ENCODE measurements at regions not wholly inside any gene's neighbourhood (a gene's known extent, or its start where the extent isn't known, plus 50 kb on each side); places are given as distances from the start of the nearest gene placed in this dataset.

- Histone ChIP-seq H3K9me2 (ENCODE audit: insufficient read depth) (no peaks in the 10 kb centered on the region), H3K4me3 (no peak overlapping the region), H3K9me3 (ENCODE audit: low read depth) (no peaks in the 10 kb centered on the region), H2AFZ (no peak overlapping the region), H3K27ac (no peak overlapping the region), H3K9ac (no peak overlapping the region), H3K4me1 (ENCODE audit: insufficient read depth) (no peaks in the 10 kb centered on the region), H3K27me3 (replicated peaks; ENCODE audit: insufficient read depth) (no peaks in the 10 kb centered on the region), H3F3A (ENCODE audit: insufficient read depth) (no peaks in the 10 kb centered on the region), H3K36me3 (ENCODE audit: low read depth) (no peaks in the 10 kb centered on the region), H4K20me1 (ENCODE audit: insufficient read depth) (no peaks in the 10 kb centered on the region), H3K4me2 (ENCODE audit: unreplicated experiment) (no peak overlapping the region), H3K79me2 (ENCODE audit: insufficient read depth) (no peaks in the 10 kb centered on the region)
- no peak for TF ChIP-seq EZH2 (IDR thresholded peaks at IDR 0.05; ENCODE audit: insufficient read depth, poor library complexity, severe bottlenecking)
- TF ChIP-seq EZH2phosphoT487 (IDR thresholded peaks at IDR 0.05; ENCODE audit: insufficient read depth, low read depth): no peak
- in situ Hi-C loops (cut with MboI): no loop called here
- 81 to 97% methylated on average over 1 of the region's 1 CpG for WGBS, 2 experiments (ENCODE audit: low coverage in 1 of 2, low lambda C conversion rate in 2 of 2, missing lambda C conversion rate in 2 of 2)
- DNase-seq: no peak
Observed at GRCh38 chr2:48808311-48808710, 52.8 kb upstream of the LHCGR start.
